Transverse colon (tissue), 4 donors: ENCODE measurements at regions not wholly inside any gene's neighbourhood (a gene's known extent, or its start where the extent isn't known, plus 50 kb on each side); places are given as distances from the start of the nearest gene placed in this dataset.

Experiments
- CTCF ChIP-seq, 5 experiments: fragments of 200-600 bp in 3 of 5; fragments of 450-650 bp in 2 of 5; sonication (generic) in 3 of 5; IDR thresholded peaks; 1 replicate in 2 of 5; 2 replicates in 3 of 5; pipeline ENCODE4 v1.5.1; 2016 to 2017; ENCODE audit warnings: antibody characterized with exemption in 5 of 5, inconsistent platforms in 3 of 5, mild to moderate bottlenecking in 2 of 5, moderate library complexity in 1 of 5
- EP300 ChIP-seq: sonication (generic); formaldehyde crosslinking; IDR thresholded peaks from one replicate; pipeline ENCODE4 v1.6.1; 2017; ENCODE audit warnings: antibody characterized with exemption, low read depth
- POLR2AphosphoS5 ChIP-seq, 3 donors: sonication (generic); formaldehyde crosslinking; IDR thresholded peaks; one replicate each; pipeline ENCODE4 v1.6.1; 2016; ENCODE audit warnings: antibody characterized with exemption in 3 of 3

- TF ChIP-seq CTCF (IDR thresholded peaks at IDR 0.05) = no peak
- TF ChIP-seq POLR2AphosphoS5 (IDR thresholded peaks at IDR 0.05) = no peak
- no peak for TF ChIP-seq EP300
These were observed 131.4 kb downstream of the EDN1 start for GRCh38 chr6:12421596-12421995.
